ENCODE measurements at regions not wholly inside any gene's neighbourhood (a gene's known extent, or its start where the extent isn't known, plus 50 kb on each side); places are given as distances from the start of the nearest gene placed in this dataset.
"Not testable (repeated sequence)": the region's sequence is repeated elsewhere in the genome, so short reads cannot be mapped to it uniquely, and the experiment has no call there.

DNA sequence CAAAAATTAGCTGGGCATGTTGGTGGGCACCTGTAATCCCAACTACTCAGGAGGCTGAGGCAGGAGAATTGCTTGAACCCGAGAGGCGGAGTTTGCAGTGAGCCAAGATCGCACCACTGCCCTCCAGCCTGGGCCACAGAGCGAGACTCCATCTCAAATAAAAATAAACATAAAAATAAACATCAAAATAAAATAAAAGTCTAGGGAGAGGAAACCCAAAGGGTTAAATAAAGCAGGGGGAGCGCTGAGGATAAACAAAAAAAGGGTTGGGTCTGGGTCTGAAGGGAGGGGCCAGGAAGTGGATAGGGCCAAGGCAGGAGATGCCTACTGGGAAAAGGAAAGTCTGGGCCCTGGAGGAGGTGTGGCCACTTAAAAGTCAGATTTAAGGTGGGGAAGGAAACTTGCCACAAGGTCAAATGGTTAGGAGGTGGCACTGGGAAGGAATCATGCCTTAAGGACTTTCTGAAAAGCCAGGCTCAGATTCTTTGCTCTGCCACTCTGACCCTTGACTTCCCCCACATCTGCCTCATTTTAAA lies 150.0 kb downstream of the ADSS2 start:
- Mint-ChIP-seq H3K27me3 (ENCODE audit: low read depth) (no peaks in the 10 kb centered on the region), H3K4me3 (no peak overlapping the region), H3K27ac (no peak overlapping the region), H3K9me3 (no peaks in the 10 kb centered on the region), H3K36me3 (ENCODE audit: low read depth) (no peaks in the 10 kb centered on the region), H3K4me1 (ENCODE audit: low read depth) (peaks cover 12% of the 10 kb centered on the region)
- DNase-seq (ENCODE audit: low spot score) = no peak

DNA sequence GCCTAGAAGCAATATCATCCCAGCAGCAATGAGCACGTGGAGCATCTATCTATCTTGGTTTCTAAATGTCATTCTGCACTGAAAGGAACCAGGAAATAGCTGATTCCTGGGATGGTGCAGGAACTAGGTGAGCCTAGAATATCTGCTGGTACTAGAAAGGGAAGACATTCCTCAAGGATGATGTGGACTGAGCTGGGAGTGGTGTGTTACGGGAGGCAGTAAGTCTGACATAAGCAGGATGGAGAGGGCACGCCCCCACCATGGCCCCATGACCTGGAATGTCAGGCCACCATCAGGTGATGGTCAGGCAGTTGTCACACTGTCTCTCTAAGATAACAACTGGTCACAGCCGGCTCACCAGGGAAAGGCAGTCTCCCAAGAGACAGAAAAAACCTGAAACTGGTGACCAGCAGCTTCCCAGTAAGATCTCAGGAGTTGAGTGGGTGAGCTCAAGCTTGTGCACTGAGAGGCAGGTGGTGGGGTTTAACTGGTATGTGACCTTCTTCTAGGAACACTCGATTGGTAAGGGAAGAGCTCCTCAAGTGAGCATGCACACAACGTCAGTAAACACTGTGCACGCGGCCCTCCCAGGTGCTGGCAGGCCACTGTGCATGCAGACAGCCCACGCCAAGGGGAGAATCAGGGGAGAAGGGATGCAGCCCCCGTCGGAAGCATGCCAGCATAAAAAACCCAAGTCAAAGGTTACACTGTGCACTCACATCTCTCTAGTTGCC lies 148.7 kb downstream of the ADSS2 start:
- Mint-ChIP-seq H3K4me3 (no peak overlapping the region), H3K27ac (no peak overlapping the region), H3K4me1 (ENCODE audit: low read depth) (peaks cover 11% of the 10 kb centered on the region), H3K36me3 (ENCODE audit: low read depth) (no peaks in the 10 kb centered on the region), H3K9me3 (peaks cover 4% of the 10 kb centered on the region), H3K27me3 (ENCODE audit: low read depth) (peaks cover 2% of the 10 kb centered on the region)
- no peak for DNase-seq (ENCODE audit: low spot score)

DNA sequence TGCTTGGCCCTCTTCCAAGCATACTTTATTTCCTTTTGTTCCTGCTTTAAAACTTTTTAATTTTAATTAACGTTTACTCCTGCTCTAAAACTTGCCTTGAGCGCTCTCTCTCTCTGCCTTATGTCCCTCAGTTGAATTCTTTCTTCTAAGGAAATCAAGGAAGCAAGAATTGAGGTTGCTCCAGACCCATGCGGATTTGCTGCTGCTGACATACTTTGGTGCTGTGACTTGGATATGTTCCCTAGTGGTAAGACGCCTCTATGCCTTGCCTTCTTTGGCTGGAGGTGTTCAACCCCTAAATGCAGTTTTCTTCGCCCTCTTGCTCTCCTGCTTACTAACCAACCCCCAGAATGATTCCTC lies 148.1 kb downstream of the ADSS2 start:
- Mint-ChIP-seq H3K36me3 (ENCODE audit: low read depth) (no peaks in the 10 kb centered on the region), H3K27ac (no peak overlapping the region), H3K9me3 (peaks cover 4% of the 10 kb centered on the region)

DNA sequence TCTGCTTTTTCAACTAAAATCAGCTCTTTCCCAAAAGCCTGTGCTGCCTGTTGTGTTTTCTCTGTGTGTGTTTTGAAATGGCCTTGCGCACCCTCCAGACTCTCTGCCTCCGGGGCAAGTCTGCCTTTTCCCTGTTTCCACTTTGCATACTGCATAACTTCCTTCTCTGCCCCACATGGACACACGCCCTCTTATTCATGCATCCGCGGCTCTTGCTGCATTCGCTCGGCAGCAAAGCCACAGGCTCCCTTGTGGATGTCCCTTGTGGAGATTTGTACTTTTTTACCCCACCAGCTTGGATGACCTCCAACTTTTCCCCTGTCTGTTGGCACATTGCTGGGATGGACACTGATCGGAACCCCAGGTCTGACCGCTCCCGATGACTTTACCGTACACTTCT lies 147.6 kb downstream of the ADSS2 start:
- Mint-ChIP-seq H3K27ac (no peak overlapping the region), H3K4me1 (ENCODE audit: low read depth) (peaks cover 9% of the 10 kb centered on the region), H3K27me3 (ENCODE audit: low read depth) (peaks cover 2% of the 10 kb centered on the region), H3K9me3 (peaks cover 4% of the 10 kb centered on the region), H3K36me3 (ENCODE audit: low read depth) (no peaks in the 10 kb centered on the region), H3K4me3 (no peak overlapping the region)
- no peak for DNase-seq (ENCODE audit: low spot score)

More for the DNA sequence above, 148.1 kb downstream of the ADSS2 start:
- Mint-ChIP-seq H3K27me3 (ENCODE audit: low read depth) (peaks cover 2% of the 10 kb centered on the region), H3K4me3 (no peak overlapping the region), H3K4me1 (ENCODE audit: low read depth) (peaks cover 10% of the 10 kb centered on the region)
- no peak for DNase-seq (ENCODE audit: low spot score)

DNA sequence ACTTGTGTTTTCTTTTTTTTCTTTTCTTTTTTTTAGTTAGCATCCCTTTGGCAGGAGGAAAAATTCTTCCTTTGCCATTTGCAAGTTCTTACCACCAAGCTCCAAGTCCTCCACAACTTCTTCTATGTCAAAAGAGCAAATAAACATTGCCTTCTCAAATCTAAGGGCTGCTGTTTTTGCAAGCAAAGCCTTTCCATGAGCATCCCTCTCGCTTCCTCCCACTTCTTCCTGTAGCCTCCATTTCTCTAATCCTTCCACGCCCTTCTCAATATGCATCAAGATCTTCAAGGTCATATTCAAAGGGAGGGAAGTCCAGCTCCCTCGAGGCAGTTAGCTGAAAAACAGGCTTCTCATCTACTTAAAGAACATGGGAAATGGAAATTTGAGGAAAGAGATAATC lies 147.1 kb downstream of the ADSS2 start:
- DNase-seq (ENCODE audit: low spot score) = no peak
- Mint-ChIP-seq H3K36me3 (ENCODE audit: low read depth) (no peaks in the 10 kb centered on the region), H3K4me1 (ENCODE audit: low read depth) (peaks cover 4% of the 10 kb centered on the region), H3K9me3 (peaks cover 4% of the 10 kb centered on the region), H3K4me3 (no peak overlapping the region), H3K27me3 (ENCODE audit: low read depth) (peaks cover 2% of the 10 kb centered on the region), H3K27ac (no peak overlapping the region)

DNA sequence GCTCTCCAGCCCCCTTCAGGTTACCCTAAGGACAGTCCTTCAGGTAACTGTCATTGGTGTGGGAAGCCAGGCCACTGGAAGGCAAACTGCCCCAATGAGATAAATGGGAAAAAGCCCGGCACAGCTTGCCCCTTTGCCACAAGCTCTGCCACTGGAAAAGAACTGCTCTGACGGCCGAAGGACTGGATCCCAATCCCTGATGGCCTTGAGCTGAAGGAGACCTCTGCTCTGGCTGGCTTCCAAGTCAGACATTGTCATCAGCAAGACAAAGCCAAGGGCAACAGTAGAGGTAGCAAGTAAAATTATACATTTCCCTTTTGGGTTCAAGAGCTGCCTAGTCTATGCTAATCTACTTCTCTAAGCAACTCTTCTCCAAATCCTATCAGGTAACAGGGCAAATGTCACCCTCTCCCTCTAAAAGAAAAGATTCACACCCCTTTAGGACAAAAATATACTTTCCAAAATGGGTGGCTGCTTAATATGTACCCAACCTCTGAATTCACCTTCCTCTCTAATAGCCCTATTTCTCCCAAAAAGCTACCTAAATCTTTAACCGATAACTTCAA lies 145.8 kb downstream of the ADSS2 start:
- H3K36me3 Mint-ChIP-seq (ENCODE audit: low read depth) = no peaks in the 10 kb centered on the region
- H3K27me3 Mint-ChIP-seq (ENCODE audit: low read depth) = peaks cover 2% of the 10 kb centered on the region
- no peak overlapping the region for H3K4me3 Mint-ChIP-seq
- peaks cover 4% of the 10 kb centered on the region for H3K9me3 Mint-ChIP-seq
- no peak for DNase-seq (ENCODE audit: low spot score)
- H3K4me1 Mint-ChIP-seq (ENCODE audit: low read depth) = peaks cover 4% of the 10 kb centered on the region
- H3K27ac Mint-ChIP-seq = no peak overlapping the region

DNA sequence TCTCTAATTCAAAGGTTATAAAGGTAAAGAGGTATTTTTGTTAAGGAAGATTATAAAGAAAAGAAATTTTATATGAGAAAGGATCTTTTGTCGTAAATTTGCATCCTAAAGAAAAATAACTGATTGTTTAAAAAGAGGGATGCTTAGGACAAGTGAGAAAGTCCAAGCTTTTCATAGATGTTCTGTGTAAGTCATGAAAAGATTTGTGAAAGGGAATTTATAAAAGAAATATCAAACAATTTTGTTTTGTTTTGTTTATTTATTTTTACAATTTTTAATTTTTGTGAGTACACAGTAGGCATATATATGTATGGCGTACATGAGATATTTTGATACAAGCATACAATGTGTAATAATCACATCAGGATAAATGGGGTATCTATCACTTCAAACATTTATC lies 145.2 kb downstream of the ADSS2 start:
- Mint-ChIP-seq H3K9me3 (peaks cover 4% of the 10 kb centered on the region), H3K36me3 (ENCODE audit: low read depth) (no peaks in the 10 kb centered on the region), H3K27ac (no peak overlapping the region), H3K4me3 (no peak overlapping the region), H3K27me3 (ENCODE audit: low read depth) (peaks cover 2% of the 10 kb centered on the region), H3K4me1 (ENCODE audit: low read depth) (peaks cover 2% of the 10 kb centered on the region)
- no peak for DNase-seq (ENCODE audit: low spot score)

DNA sequence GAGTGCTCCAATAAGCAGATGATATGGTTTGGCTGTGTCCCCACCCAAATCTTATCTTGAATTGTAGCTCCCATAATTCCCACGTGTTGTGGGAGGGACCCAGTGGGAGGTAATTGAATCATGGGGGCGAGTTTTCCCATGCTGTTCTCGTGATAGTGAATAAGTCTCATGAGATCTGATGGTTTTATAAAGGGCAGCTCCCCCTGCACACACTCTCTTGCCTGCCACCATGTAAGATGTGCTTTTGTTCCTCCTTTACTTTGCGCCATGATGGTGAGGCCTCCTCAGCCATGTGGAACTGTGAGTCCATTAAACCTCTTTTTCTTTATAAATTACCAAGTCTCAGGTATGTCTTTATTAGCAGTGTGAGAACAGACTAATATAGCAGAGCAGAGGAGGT lies 142.5 kb downstream of the ADSS2 start:
- not testable (repeated sequence) for DNase-seq (ENCODE audit: low spot score); H3K4me3 Mint-ChIP-seq; H3K9me3 Mint-ChIP-seq; H3K4me1 Mint-ChIP-seq (ENCODE audit: low read depth); H3K27ac Mint-ChIP-seq; H3K36me3 Mint-ChIP-seq (ENCODE audit: low read depth); H3K27me3 Mint-ChIP-seq (ENCODE audit: low read depth)

DNA sequence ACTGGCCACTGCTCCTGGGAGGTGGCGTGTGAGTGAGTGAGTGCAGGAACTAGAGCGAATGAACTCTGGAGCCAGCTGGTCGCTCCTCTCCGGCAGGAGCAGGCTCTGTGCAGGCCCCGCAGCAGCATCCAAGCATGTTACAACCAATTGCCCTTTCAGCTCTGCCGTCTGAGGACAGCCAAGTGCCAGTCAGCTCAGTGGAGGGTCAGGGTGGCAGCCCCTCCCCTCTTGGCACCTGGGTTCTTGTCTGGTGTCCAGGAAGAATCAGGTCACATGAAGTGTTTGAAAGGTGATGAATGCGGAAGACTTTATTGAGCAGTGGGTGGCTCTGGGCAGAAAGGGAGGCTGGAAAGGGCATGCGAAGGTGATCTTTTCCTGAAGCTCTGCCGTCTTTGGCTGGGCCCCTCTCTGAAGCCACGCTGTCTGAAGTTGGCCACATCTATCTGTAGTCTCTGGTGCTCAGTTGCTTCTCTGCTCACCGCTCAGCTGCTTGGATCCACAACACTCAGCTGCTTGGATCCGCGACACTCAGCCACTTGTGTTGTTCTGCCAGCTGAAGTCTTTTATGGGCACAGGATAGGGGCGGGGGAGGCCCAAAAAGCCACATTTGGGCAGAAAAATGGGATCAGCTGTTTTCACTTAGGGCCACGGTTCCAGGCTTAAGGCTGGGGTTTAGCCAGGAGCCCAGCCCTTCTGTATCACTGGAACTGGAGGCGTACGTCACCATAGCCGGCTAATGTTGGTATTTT lies 139.8 kb downstream of the ADSS2 start:
- Mint-ChIP-seq H3K9me3 (peaks cover 2% of the 10 kb centered on the region), H3K27me3 (ENCODE audit: low read depth) (peaks cover under 1% of the 10 kb centered on the region), H3K27ac (no peak overlapping the region), H3K4me1 (ENCODE audit: low read depth) (peaks cover 1% of the 10 kb centered on the region), H3K4me3 (no peak overlapping the region), H3K36me3 (ENCODE audit: low read depth) (no peaks in the 10 kb centered on the region)
- DNase-seq (ENCODE audit: low spot score) = no peak

DNA sequence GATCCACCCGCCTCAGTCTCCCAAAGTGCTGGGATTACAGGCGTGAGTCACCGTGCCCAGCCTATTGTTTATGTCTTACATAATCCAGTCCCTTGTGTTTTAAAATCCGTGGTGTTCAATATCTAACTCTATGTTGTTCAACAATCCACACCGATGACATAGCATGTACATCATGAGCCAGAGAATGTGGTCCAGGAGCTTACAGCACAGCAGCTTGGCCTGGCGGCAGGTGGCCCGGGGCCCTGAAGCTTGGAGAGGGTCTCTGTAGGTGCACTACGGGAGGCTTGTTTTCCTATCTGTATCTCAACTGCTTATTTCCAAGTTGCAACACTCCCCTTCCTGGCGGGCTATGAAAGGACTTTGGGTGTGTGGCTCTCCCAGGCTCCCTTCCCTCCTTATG lies 138.4 kb downstream of the ADSS2 start:
- Mint-ChIP-seq H3K36me3 (ENCODE audit: low read depth) (no peaks in the 10 kb centered on the region), H3K9me3 (no peaks in the 10 kb centered on the region), H3K27ac (no peak overlapping the region), H3K4me1 (ENCODE audit: low read depth) (peaks cover 6% of the 10 kb centered on the region), H3K27me3 (ENCODE audit: low read depth) (no peaks in the 10 kb centered on the region), H3K4me3 (no peak overlapping the region)
- no peak for DNase-seq (ENCODE audit: low spot score)

- H3K4me3 Mint-ChIP-seq = no peak overlapping the region
- no peak overlapping the region for H3K27ac Mint-ChIP-seq
- H3K9me3 Mint-ChIP-seq = no peaks in the 10 kb centered on the region
- peaks cover 6% of the 10 kb centered on the region for H3K36me3 Mint-ChIP-seq (ENCODE audit: low read depth)
- H3K27me3 Mint-ChIP-seq (ENCODE audit: low read depth) = no peaks in the 10 kb centered on the region
- no peak for DNase-seq (ENCODE audit: low spot score)
- H3K4me1 Mint-ChIP-seq (ENCODE audit: low read depth) = peaks cover 21% of the 10 kb centered on the region
Observed at GRCh38 chr1:244314921-244315559, 136.7 kb downstream of the ADSS2 start.

DNA sequence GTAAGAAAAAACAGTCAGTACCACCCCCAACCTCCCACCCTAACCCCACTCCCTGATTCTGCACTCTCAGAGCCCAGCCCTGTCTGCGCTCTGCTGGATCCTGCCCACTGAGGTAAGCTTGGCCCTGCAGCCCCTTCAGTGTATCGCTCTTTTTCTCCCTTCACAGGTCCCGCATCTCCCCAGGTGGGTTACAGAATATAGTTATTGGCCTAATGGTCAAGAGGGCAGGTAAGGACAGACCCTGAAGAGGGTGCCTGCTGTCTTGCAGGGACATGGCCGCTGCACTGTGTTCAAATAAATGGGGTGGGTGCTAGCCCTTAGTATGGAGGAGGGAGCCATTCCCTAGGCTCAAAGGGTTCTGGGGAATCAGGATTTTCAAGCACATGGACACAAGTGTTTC lies 135.7 kb downstream of the ADSS2 start:
- DNase-seq (ENCODE audit: low spot score) = no peak
- Mint-ChIP-seq H3K36me3 (ENCODE audit: low read depth) (peaks cover 6% of the 10 kb centered on the region), H3K4me3 (no peak overlapping the region), H3K27ac (no peak overlapping the region), H3K9me3 (no peaks in the 10 kb centered on the region), H3K4me1 (ENCODE audit: low read depth) (peaks cover 24% of the 10 kb centered on the region), H3K27me3 (ENCODE audit: low read depth) (no peaks in the 10 kb centered on the region)

GRCh38 chr1:244316407-244316806 lies 135.3 kb downstream of the ADSS2 start:
- Mint-ChIP-seq H3K4me1 (ENCODE audit: low read depth) (peaks cover 25% of the 10 kb centered on the region), H3K27ac (no peak overlapping the region)
- no peak for DNase-seq (ENCODE audit: low spot score)

More at GRCh38 chr1:244316407-244316806, 135.3 kb downstream of the ADSS2 start:
- Mint-ChIP-seq H3K27me3 (ENCODE audit: low read depth) (no peaks in the 10 kb centered on the region), H3K4me3 (no peak overlapping the region), H3K36me3 (ENCODE audit: low read depth) (peaks cover 6% of the 10 kb centered on the region), H3K9me3 (no peaks in the 10 kb centered on the region)
